ENCODE measurements at regions not wholly inside any gene's neighbourhood (a gene's known extent, or its start where the extent isn't known, plus 50 kb on each side); places are given as distances from the start of the nearest gene placed in this dataset.

DNA sequence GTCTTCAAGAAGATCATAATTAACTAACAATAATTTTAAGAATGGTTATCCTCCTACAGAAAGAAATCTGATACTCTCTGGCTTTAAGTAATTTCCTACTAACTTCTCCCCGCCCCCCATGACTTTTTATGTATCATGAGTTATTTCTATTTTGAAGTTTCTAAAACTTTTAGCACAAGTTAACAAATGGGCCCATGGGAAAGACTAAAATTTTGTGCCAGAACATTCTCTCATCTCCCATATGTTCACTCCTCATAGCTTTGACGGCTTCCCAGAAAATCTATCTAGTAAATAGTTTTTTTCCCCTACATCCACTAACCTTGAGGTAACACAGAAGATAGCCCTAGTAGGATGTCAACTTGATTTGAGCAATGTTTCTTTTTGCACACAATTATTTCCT lies 148.3 kb downstream of the POSTN start:
- TF ChIP-seq, protein P1, sequence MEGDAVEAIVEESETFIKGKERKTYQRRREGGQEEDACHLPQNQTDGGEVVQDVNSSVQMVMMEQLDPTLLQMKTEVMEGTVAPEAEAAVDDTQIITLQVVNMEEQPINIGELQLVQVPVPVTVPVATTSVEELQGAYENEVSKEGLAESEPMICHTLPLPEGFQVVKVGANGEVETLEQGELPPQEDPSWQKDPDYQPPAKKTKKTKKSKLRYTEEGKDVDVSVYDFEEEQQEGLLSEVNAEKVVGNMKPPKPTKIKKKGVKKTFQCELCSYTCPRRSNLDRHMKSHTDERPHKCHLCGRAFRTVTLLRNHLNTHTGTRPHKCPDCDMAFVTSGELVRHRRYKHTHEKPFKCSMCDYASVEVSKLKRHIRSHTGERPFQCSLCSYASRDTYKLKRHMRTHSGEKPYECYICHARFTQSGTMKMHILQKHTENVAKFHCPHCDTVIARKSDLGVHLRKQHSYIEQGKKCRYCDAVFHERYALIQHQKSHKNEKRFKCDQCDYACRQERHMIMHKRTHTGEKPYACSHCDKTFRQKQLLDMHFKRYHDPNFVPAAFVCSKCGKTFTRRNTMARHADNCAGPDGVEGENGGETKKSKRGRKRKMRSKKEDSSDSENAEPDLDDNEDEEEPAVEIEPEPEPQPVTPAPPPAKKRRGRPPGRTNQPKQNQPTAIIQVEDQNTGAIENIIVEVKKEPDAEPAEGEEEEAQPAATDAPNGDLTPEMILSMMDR (IDR thresholded peaks at IDR 0.05; ENCODE audit: insufficient read depth, missing control alignments): no peak
- no peak for FAIRE-seq
- no peak for DNase-seq (ENCODE audit: insufficient read length, low spot score)

DNA sequence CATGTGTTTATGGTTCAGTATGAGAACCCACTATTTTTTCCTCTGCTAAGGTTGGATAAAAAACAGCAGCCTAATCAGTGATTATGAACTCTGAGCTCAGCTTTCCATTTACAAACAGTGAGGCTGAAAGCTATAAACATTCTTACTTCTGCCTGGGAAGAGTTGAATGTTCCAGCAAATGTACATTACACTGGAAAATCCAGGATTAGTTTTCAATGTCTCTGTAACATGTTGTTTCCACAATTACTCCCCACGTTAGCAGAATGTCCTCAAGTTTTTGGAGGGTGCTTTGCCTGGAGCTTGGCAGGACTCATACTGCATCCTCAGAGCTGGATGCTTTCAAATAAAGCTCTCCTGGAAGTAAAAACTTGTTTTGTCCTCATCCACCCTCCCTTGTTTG lies 150.4 kb downstream of the POSTN start:
- TF ChIP-seq, protein P1 (IDR thresholded peaks at IDR 0.05; ENCODE audit: insufficient read depth, missing control alignments): no peak
- no peak for DNase-seq (ENCODE audit: insufficient read length, low spot score)
- no peak for FAIRE-seq

DNA sequence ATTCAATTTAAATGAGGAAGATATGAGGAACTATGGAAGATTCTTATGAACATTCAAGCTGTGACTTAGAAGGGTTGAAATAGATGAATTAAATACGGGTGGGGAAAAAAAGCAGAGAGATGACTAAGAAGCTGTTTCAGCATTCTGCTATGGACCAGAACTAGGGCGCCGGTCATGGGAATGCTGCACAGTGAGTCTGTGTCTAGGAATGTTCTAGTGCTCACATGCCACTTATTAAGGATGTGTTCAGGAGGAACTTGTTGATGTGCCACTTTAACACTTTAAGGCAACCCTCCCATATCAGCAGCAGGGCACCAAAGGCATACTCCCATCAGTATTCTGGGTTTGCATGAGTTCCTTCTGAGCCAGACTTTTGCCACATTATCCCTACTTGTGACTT lies 152.1 kb downstream of the POSTN start:
- no peak for DNase-seq (ENCODE audit: insufficient read length, low spot score)
- FAIRE-seq: no peak

DNA sequence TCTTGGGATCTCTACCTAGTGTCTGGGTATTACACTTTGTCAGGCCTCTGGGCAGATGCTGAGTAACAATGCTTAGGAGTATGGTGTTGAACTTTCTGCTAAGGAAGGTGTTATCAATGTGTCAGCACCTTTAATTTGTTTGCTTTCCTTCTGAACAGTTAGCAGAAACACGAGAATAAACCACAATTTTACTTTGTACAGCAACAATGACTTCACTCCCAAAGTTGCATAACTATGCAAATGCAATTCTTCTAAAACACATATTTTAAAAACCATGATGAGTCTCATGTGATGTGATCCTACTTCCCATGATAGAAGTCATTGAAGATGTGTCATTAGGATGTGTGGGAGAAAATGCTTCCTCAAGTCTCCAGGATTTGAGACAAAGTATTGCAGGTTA lies 155.0 kb downstream of the POSTN start:
- FAIRE-seq (no peak), DNase-seq (ENCODE audit: insufficient read length, low spot score) (no peak)
- TF ChIP-seq, protein P1 (IDR thresholded peaks at IDR 0.05; ENCODE audit: insufficient read depth, missing control alignments): no peak

More for the DNA sequence above, 152.1 kb downstream of the POSTN start:
- TF ChIP-seq, protein P1 (IDR thresholded peaks at IDR 0.05; ENCODE audit: insufficient read depth, missing control alignments): no peak

DNA sequence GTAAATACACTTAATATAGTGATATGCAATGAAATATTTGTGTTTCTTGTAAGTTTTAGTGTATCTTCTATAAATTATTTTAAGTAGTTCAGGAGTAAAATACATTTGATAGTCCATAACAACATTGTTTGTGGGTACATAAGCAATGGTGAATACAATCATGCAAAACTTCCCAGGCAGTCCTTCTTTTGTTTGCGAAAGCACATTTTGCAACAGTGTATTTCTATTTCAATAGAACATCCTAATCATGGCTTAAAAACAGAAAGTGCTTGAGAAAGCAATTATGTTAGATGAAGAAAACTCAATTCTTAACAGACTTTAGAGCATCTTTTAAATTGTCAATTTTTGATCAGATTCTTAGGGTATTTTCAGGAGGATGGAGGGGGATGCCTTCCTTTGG lies 155.6 kb downstream of the POSTN start:
- no peak for DNase-seq (ENCODE audit: insufficient read length, low spot score)
- FAIRE-seq: no peak
- TF ChIP-seq, protein P1 (IDR thresholded peaks at IDR 0.05; ENCODE audit: insufficient read depth, missing control alignments): no peak

DNA sequence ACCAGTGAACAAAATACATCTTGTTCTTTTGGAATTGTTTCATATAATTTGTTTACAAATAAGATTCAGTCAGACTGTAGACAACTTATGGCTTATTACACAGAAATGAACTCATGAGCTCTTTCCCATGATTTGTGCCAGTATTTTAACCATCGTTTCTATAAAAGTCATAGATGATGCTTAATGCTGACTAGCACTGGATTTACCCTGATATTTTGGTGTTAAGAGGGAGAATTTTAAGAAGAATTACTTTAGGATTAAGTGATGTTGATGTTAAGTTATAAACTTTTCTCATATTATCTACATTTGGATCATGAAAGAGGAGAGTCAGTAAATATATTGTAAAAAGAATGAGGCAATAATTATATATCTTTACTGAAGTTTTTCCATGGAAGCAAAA lies 162.7 kb downstream of the POSTN start:
- TF ChIP-seq, protein P1 (IDR thresholded peaks at IDR 0.05; ENCODE audit: insufficient read depth, missing control alignments): no peak
- DNase-seq (ENCODE audit: insufficient read length, low spot score): no peak
- no peak for FAIRE-seq

DNA sequence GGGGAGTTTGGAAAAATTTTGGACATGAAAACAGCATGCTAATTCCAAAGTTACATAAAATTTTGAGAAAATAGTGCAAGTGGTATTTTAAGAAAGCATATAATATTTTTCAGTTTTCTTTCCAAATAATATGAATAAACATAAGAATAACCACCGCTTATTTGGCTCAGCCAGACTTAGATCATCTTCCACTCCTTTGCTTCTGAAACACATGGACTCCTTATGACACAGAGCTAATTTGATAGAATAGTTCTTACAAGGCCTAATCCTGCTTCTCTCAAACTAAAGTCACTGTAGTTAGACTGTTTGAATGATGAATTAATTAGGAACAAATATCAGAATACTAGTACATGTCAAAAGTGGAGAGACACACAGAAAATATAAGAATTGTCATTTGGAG lies 165.5 kb downstream of the POSTN start:
- FAIRE-seq (no peak), DNase-seq (ENCODE audit: insufficient read length, low spot score) (no peak)
- TF ChIP-seq, protein P1 (IDR thresholded peaks at IDR 0.05; ENCODE audit: insufficient read depth, missing control alignments): no peak

Data from D721Med (cell line).